Activated CD8-positive, alpha-beta T cell treated with anti-CD3 and anti-CD28 coated beads for 36 hours (primary cell): ENCODE measurements at regions not wholly inside any gene's neighbourhood (a gene's known extent, or its start where the extent isn't known, plus 50 kb on each side); places are given as distances from the start of the nearest gene placed in this dataset.

ENCODE experiments used
- ATAC-seq: fragments of 200-7000 bp; cut with Tn5 transposase; one replicate; pipeline ENCODE4 v1.10.0; 2021; ENCODE audit warnings: mild to moderate bottlenecking, moderate library complexity
- CTCF ChIA-PET: fragments of 350-600 bp; sonication (Branson Sonifier 250); formaldehyde crosslinking; loops from one replicate; lab custom pipeline; 2021; ENCODE audit warnings: antibody characterized with exemption; lab: Charles Lee
- POLR2A ChIA-PET: fragments of 350-600 bp; sonication (Branson Sonifier 250); formaldehyde crosslinking; loops from one replicate; lab custom pipeline; 2021; ENCODE audit warnings: antibody characterized with exemption; lab: Charles Lee
- DNase-seq: peaks from one replicate; pipeline ENCODE4 v3.0.0-alpha.2; 2020
- H3K27ac Mint-ChIP-seq: one replicate; pipeline ENCODE4 v1.8.0; 2021; ENCODE audit warnings: mild to moderate bottlenecking, mixed read lengths
- H3K27me3 Mint-ChIP-seq: one replicate; pipeline ENCODE4 v1.8.0; 2021; ENCODE audit warnings: mixed read lengths
- H3K36me3 Mint-ChIP-seq: one replicate; pipeline ENCODE4 v1.8.0; 2021; ENCODE audit warnings: low read depth, mixed read lengths
- H3K4me1 Mint-ChIP-seq: one replicate; pipeline ENCODE4 v1.8.0; 2021; ENCODE audit warnings: low read depth, mixed read lengths
- H3K4me3 Mint-ChIP-seq: one replicate; pipeline ENCODE4 v1.8.0; 2021; ENCODE audit warnings: mild to moderate bottlenecking, moderate library complexity, mixed read lengths
- H3K9me3 Mint-ChIP-seq: one replicate; pipeline ENCODE4 v1.8.0; 2021; ENCODE audit warnings: mixed read lengths
- CTCF ChIP-seq: fragments of 200-600 bp; IDR thresholded peaks from one replicate; pipeline ENCODE4 v1.8.0; 2022; ENCODE audit warnings: antibody characterized with exemption, mild to moderate bottlenecking
- intact Hi-C: fragments of 100-400 bp; cut with micrococcal nuclease; formaldehyde crosslinking; loops from one replicate; pipeline ENCODE4 v1.10.0; 2022

DNA sequence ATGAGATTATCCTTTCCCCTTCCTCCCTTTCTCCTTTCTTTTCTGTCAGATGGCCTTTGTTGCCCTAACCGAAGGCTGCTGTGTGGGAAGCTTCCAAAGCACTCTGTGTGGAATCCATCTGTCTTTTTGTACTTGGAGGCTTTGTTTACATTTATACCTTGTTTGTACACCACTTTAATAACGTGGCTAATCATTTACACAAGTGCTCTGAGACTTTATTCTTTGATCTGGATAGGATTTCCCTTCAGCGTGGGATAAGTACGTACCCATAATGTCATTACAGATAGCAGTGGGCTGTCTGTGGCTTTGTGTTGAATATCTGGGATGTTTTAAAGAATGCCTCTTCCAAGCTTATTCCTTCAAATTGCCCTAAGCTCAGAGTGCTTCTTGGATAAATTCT, 684.7 kb upstream of the SLITRK5 start:
- DNase-seq = no peak
- no peaks in the 10 kb centered on the region for H3K27me3 Mint-ChIP-seq
- H3K36me3 Mint-ChIP-seq = no peaks in the 10 kb centered on the region
- H3K9me3 Mint-ChIP-seq = peaks cover 3% of the 10 kb centered on the region
- ATAC-seq = no peak
- CTCF ChIA-PET = no interaction called here
- intact Hi-C loops = no loop called here
- no peak overlapping the region for H3K4me3 Mint-ChIP-seq
- no peak overlapping the region for H3K27ac Mint-ChIP-seq
- POLR2A ChIA-PET = no interaction called here
- H3K4me1 Mint-ChIP-seq = no peaks in the 10 kb centered on the region
- TF ChIP-seq CTCF = no peak

- H3K4me3 Mint-ChIP-seq = no peak overlapping the region
- ChIA-PET POLR2A (no interaction called here), CTCF (no interaction called here)
- no peak for TF ChIP-seq CTCF
- no peak for DNase-seq
- peaks cover 5% of the 10 kb centered on the region for H3K9me3 Mint-ChIP-seq
- intact Hi-C loops = no loop called here
- no peaks in the 10 kb centered on the region for H3K4me1 Mint-ChIP-seq
- no peak for ATAC-seq
- H3K27ac Mint-ChIP-seq = no peak overlapping the region
- H3K36me3 Mint-ChIP-seq = no peaks in the 10 kb centered on the region
- H3K27me3 Mint-ChIP-seq = no peaks in the 10 kb centered on the region
Measured at GRCh38 chr13:86992251-86992650, 678.9 kb upstream of the SLITRK5 start.

GRCh38 chr13:87003265-87003664, 667.9 kb upstream of the SLITRK5 start:
- Mint-ChIP-seq H3K4me3 (no peak overlapping the region), H3K27me3 (no peaks in the 10 kb centered on the region), H3K9me3 (peaks cover 17% of the 10 kb centered on the region), H3K36me3 (no peaks in the 10 kb centered on the region), H3K4me1 (no peaks in the 10 kb centered on the region), H3K27ac (no peak overlapping the region)
- no peak for TF ChIP-seq CTCF
- ATAC-seq (no peak), DNase-seq (no peak)
- ChIA-PET CTCF (no interaction called here), POLR2A (no interaction called here)
- intact Hi-C loops = no loop called here

GRCh38 chr13:87005511-87005910, 665.7 kb upstream of the SLITRK5 start:
- intact Hi-C loops = no loop called here
- Mint-ChIP-seq H3K4me1 (no peaks in the 10 kb centered on the region), H3K9me3 (peaks cover 13% of the 10 kb centered on the region), H3K4me3 (no peak overlapping the region), H3K36me3 (no peaks in the 10 kb centered on the region), H3K27me3 (no peaks in the 10 kb centered on the region), H3K27ac (no peak overlapping the region)
- ChIA-PET POLR2A (no interaction called here), CTCF (no interaction called here)
- TF ChIP-seq CTCF = no peak
- no peak for DNase-seq
- no peak for ATAC-seq

GRCh38 chr13:87035526-87035925, 635.6 kb upstream of the SLITRK5 start:
- no peaks in the 10 kb centered on the region for H3K4me1 Mint-ChIP-seq
- peaks cover 4% of the 10 kb centered on the region for H3K9me3 Mint-ChIP-seq
- H3K4me3 Mint-ChIP-seq = no peak overlapping the region
- DNase-seq (no peak), ATAC-seq (no peak)
- no peak overlapping the region for H3K27ac Mint-ChIP-seq
- CTCF ChIA-PET = no interaction called here
- no peaks in the 10 kb centered on the region for H3K36me3 Mint-ChIP-seq
- POLR2A ChIA-PET = no interaction called here
- H3K27me3 Mint-ChIP-seq = no peaks in the 10 kb centered on the region
- intact Hi-C loops = no loop called here
- no peak for TF ChIP-seq CTCF
